ENCODE measurements at regions not wholly inside any gene's neighbourhood (a gene's known extent, or its start where the extent isn't known, plus 50 kb on each side); places are given as distances from the start of the nearest gene placed in this dataset.

- Mint-ChIP-seq H3K9me3 (ENCODE audit: unreplicated experiment) (no peaks in the 10 kb centered on the region), H3K27ac (ENCODE audit: unreplicated experiment) (no peak overlapping the region), H3K36me3 (ENCODE audit: low read depth, unreplicated experiment) (no peaks in the 10 kb centered on the region), H3K4me1 (ENCODE audit: unreplicated experiment) (no peaks in the 10 kb centered on the region), H3K4me3 (ENCODE audit: unreplicated experiment) (no peak overlapping the region), H3K27me3 (ENCODE audit: unreplicated experiment) (no peaks in the 10 kb centered on the region)
- no peak for TF ChIP-seq CTCF (IDR thresholded peaks at IDR 0.05; ENCODE audit: unreplicated experiment)
- no peak for DNase-seq (ENCODE audit: low spot score)
These were observed 821.9 kb downstream of the VRK1 start for GRCh38 chr14:97618917-97619690.

- Mint-ChIP-seq H3K4me3 (ENCODE audit: unreplicated experiment) (no peak overlapping the region), H3K27me3 (ENCODE audit: unreplicated experiment) (no peaks in the 10 kb centered on the region), H3K9me3 (ENCODE audit: unreplicated experiment) (no peaks in the 10 kb centered on the region), H3K36me3 (ENCODE audit: low read depth, unreplicated experiment) (no peaks in the 10 kb centered on the region), H3K4me1 (ENCODE audit: unreplicated experiment) (no peaks in the 10 kb centered on the region), H3K27ac (ENCODE audit: unreplicated experiment) (no peak overlapping the region)
- no peak for DNase-seq (ENCODE audit: low spot score)
- no peak for TF ChIP-seq CTCF (IDR thresholded peaks at IDR 0.05; ENCODE audit: unreplicated experiment)
These were observed 822.9 kb downstream of the VRK1 start for GRCh38 chr14:97620066-97620465.

GRCh38 chr14:97624985-97625384 lies 827.8 kb downstream of the VRK1 start:
- no peaks in the 10 kb centered on the region for H3K36me3 Mint-ChIP-seq (ENCODE audit: low read depth, unreplicated experiment)
- H3K4me3 Mint-ChIP-seq (ENCODE audit: unreplicated experiment), result no peak overlapping the region
- DNase-seq (ENCODE audit: low spot score), result no peak

GRCh38 chr14:97625477-97625876 lies 828.3 kb downstream of the VRK1 start:
- no peak overlapping the region for H3K4me3 Mint-ChIP-seq (ENCODE audit: unreplicated experiment)
- peaks cover 4% of the 10 kb centered on the region for H3K4me1 Mint-ChIP-seq (ENCODE audit: unreplicated experiment)
- no peaks in the 10 kb centered on the region for H3K36me3 Mint-ChIP-seq (ENCODE audit: low read depth, unreplicated experiment)
- DNase-seq (ENCODE audit: low spot score), result no peak
- no peak for TF ChIP-seq CTCF (IDR thresholded peaks at IDR 0.05; ENCODE audit: unreplicated experiment)
- H3K9me3 Mint-ChIP-seq (ENCODE audit: unreplicated experiment), result no peaks in the 10 kb centered on the region
- H3K27ac Mint-ChIP-seq (ENCODE audit: unreplicated experiment), result no peak overlapping the region
- H3K27me3 Mint-ChIP-seq (ENCODE audit: unreplicated experiment), result no peaks in the 10 kb centered on the region

More at GRCh38 chr14:97624985-97625384, 827.8 kb downstream of the VRK1 start:
- no peak for TF ChIP-seq CTCF (IDR thresholded peaks at IDR 0.05; ENCODE audit: unreplicated experiment)
- Mint-ChIP-seq H3K27me3 (ENCODE audit: unreplicated experiment) (no peaks in the 10 kb centered on the region), H3K9me3 (ENCODE audit: unreplicated experiment) (no peaks in the 10 kb centered on the region), H3K27ac (ENCODE audit: unreplicated experiment) (no peak overlapping the region), H3K4me1 (ENCODE audit: unreplicated experiment) (peaks cover 4% of the 10 kb centered on the region)

DNA sequence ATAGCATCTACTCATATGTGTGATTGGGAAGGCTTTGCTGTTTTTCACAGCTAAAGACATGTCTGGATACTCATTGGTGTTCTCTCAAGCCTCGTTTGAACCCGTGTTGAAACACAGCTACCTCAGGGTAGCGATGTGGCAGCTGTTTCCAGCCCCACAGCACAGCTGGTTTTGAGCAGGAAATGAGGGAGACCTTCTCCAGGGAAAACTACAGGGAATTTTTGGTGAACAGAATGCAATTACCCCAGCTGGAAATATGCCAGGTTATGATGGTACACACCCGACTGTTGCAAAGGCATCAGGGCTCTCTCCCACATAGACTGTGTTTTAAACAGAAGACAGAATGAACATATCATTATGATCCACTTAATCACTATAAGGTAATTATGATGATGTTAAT lies 828.9 kb downstream of the VRK1 start:
- Mint-ChIP-seq H3K36me3 (ENCODE audit: low read depth, unreplicated experiment) (no peaks in the 10 kb centered on the region), H3K9me3 (ENCODE audit: unreplicated experiment) (no peaks in the 10 kb centered on the region), H3K4me3 (ENCODE audit: unreplicated experiment) (no peak overlapping the region), H3K27me3 (ENCODE audit: unreplicated experiment) (no peaks in the 10 kb centered on the region), H3K27ac (ENCODE audit: unreplicated experiment) (no peak overlapping the region), H3K4me1 (ENCODE audit: unreplicated experiment) (peaks cover 6% of the 10 kb centered on the region)
- DNase-seq (ENCODE audit: low spot score), result no peak
- no peak for TF ChIP-seq CTCF (IDR thresholded peaks at IDR 0.05; ENCODE audit: unreplicated experiment)
